ENCODE measurements at regions not wholly inside any gene's neighbourhood (a gene's known extent, or its start where the extent isn't known, plus 50 kb on each side); places are given as distances from the start of the nearest gene placed in this dataset.

- no peak for TF ChIP-seq CTCF (conservative IDR thresholded peaks at IDR 0.05; ENCODE audit: control insufficient read depth, insufficient read depth, low read depth, low read length)
- DNase-seq (ENCODE audit: low read depth): no peak
- no peak overlapping the region for H3K4me3 ChIP-seq (ENCODE audit: control insufficient read depth, low read depth, low read length)
Observed at GRCh38 chr20:40319741-40320516, 369.1 kb downstream of the MAFB start.

- DNase-seq (ENCODE audit: low read depth): no peak
- TF ChIP-seq CTCF (conservative IDR thresholded peaks at IDR 0.05; ENCODE audit: control insufficient read depth, insufficient read depth, low read depth, low read length): no peak
Observed at GRCh38 chr20:40319056-40319455, 370.0 kb downstream of the MAFB start.

GRCh38 chr20:40317156-40317790, 371.8 kb downstream of the MAFB start:
- DNase-seq (ENCODE audit: low read depth): no peak
- H3K4me3 ChIP-seq (ENCODE audit: control insufficient read depth, low read depth, low read length): no peak overlapping the region
- TF ChIP-seq CTCF (conservative IDR thresholded peaks at IDR 0.05; ENCODE audit: control insufficient read depth, insufficient read depth, low read depth, low read length): no peak

More at GRCh38 chr20:40319056-40319455, 370.0 kb downstream of the MAFB start:
- H3K4me3 ChIP-seq (ENCODE audit: control insufficient read depth, low read depth, low read length): no peak overlapping the region

- no peak for TF ChIP-seq CTCF (conservative IDR thresholded peaks at IDR 0.05; ENCODE audit: control insufficient read depth, insufficient read depth, low read depth, low read length)
- no peak for DNase-seq (ENCODE audit: low read depth)
Observed at GRCh38 chr20:40314278-40314677, 374.8 kb downstream of the MAFB start.

GRCh38 chr20:40313730-40314129, 375.3 kb downstream of the MAFB start:
- no peak for TF ChIP-seq CTCF (conservative IDR thresholded peaks at IDR 0.05; ENCODE audit: control insufficient read depth, insufficient read depth, low read depth, low read length)
- DNase-seq (ENCODE audit: low read depth): no peak
- H3K4me3 ChIP-seq (ENCODE audit: control insufficient read depth, low read depth, low read length): no peak overlapping the region

More at GRCh38 chr20:40314278-40314677, 374.8 kb downstream of the MAFB start:
- no peak overlapping the region for H3K4me3 ChIP-seq (ENCODE audit: control insufficient read depth, low read depth, low read length)

GRCh38 chr20:40309731-40310130, 379.3 kb downstream of the MAFB start:
- DNase-seq (ENCODE audit: low read depth): no peak
- H3K4me3 ChIP-seq (ENCODE audit: control insufficient read depth, low read depth, low read length): no peak overlapping the region
- no peak for TF ChIP-seq CTCF (conservative IDR thresholded peaks at IDR 0.05; ENCODE audit: control insufficient read depth, insufficient read depth, low read depth, low read length)
